OCI-M2 (cell line): ENCODE measurements at regions not wholly inside any gene's neighbourhood (a gene's known extent, or its start where the extent isn't known, plus 50 kb on each side); places are given as distances from the start of the nearest gene placed in this dataset.

Source experiments
- DNase-seq: peaks from one replicate; lab custom pipeline; 2025; ENCODE audit not compliant: unreplicated experiment; lab: John Stamatoyannopoulos, UW

GRCh38 chr5:88489364-88489763 lies 220.7 kb upstream of the TMEM161B start:
- DNase-seq: no peak

- no peak for DNase-seq
Measured at GRCh38 chr5:88488561-88488960, 219.9 kb upstream of the TMEM161B start.

DNA sequence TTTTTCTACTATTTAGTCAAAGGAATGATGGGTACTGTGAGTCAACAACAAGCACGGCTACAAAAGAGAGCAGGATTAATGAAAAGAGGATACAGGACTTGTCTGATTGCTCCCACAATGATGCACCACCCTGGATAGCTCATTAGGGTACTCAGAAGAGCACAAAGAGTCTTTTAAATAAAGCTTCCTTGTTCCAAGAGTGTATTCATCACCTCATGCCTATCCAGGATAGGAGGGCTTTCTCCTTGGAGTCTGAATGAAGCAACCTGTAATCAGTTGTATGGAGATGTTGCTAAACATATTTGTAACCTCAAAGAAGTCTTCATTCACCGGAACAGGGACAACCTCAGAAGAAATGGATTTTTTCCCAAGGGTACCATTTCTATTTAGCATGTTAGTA lies 219.5 kb upstream of the TMEM161B start:
- DNase-seq: no peak

- DNase-seq: no peak
Measured at GRCh38 chr5:88487066-88487465, 218.4 kb upstream of the TMEM161B start.

DNA sequence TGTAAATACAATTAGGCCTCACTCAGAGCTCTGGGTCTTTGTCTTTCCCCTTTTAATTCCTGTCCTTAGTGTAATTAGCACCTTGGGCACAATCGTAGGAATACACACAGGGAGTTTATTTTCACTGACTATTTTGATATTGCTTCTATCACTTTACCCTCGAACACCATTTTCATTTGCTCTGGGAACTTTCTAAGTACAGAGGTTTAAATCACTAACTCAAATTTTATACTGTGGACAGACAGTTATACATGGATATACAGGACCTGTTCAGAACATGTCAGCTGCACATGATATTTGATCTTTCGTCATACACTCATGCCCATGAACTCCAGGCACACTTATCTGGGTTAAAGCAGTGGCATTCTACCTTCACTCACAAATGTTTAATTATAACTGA lies 217.8 kb upstream of the TMEM161B start:
- no peak for DNase-seq

GRCh38 chr5:88485531-88485930 lies 216.9 kb upstream of the TMEM161B start:
- no peak for DNase-seq

GRCh38 chr5:88483964-88484672 lies 215.5 kb upstream of the TMEM161B start:
- no peak for DNase-seq

GRCh38 chr5:88480801-88481499 lies 212.3 kb upstream of the TMEM161B start:
- DNase-seq: no peak

GRCh38 chr5:88480245-88480644 lies 211.6 kb upstream of the TMEM161B start:
- DNase-seq: no peak

- no peak for DNase-seq
Measured at GRCh38 chr5:88474574-88474973, 205.9 kb upstream of the TMEM161B start.

DNA sequence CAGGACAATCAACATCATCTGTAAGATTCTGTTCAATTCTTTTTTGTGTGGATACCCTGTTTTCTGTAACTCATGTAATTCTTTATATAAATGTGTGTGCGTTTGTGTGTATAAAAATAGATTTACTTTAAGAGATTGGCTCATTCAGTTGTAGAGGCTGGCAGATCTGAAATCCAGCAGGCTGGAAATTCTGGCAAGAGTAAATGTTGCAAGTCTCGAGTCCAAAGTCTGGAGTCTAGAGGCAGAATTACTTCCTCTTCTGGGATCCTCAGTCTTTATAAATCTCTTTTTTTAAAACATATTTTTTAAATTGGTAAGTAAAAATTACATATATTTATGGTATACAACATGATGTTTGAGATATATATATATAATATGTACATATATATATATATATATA lies 202.1 kb upstream of the TMEM161B start:
- no peak for DNase-seq

DNA sequence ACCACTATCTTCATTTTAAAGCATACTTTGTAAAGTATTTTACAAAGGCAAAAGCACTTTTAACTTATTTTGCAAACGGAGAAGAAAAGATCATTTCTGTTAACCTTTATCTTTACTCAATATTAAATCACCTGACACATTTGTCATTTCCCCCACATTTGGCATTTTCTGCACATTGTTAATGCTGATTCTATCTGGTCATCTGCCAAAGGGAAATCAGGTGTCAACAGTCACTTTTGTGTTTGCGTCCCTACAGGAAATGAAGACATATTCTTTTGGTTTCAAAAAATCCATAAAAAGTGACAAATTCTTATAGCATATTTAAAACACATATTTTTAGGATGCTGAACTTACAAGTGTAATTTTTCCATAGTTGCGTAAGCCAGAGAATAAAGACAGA lies 191.3 kb upstream of the TMEM161B start:
- DNase-seq: no peak

- DNase-seq: no peak
Measured at GRCh38 chr5:88452820-88453219, 184.2 kb upstream of the TMEM161B start.

GRCh38 chr5:88450239-88450638 lies 181.6 kb upstream of the TMEM161B start:
- no peak for DNase-seq

DNA sequence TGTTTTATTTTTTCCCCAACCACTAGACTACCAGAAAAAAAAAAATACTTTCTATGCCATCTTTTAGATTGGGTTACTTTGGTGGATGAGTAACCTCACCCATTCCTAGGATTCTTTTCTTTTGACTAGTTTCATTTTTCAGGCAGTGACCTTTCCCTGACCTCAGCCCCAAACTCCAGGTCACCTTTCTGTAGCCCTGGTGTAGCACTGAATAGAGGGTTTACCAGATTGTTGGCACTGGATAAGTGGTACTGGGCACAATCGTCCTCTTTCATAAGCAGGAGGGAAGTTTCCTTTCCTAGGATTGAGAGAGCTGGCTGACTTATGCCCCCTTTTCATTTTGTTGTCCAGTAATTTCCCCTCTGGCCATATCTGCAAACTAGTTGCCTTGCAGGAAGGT lies 169.4 kb upstream of the TMEM161B start:
- DNase-seq: no peak

- DNase-seq: no peak
Measured at GRCh38 chr5:88436290-88436689, 167.6 kb upstream of the TMEM161B start.

DNA sequence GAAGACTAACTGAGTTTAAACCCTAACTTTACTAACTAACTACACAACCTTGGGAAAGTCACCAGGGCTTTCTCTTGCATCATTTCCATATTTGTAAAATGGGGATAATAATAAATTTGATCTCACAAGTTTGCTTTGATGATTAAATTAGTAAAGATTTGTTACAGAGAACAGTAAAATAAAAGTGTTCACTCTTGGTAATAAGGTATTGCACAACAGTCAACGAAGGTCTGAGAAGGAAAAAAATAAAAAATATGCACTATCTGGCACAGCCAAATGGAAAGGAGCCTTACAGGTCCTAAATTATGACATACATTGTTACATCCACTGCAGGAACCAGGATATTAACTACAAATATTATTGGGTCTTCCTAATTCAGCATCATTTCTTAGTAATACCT lies 160.0 kb upstream of the TMEM161B start:
- no peak for DNase-seq

GRCh38 chr5:88426441-88426840 lies 157.8 kb upstream of the TMEM161B start:
- no peak for DNase-seq

GRCh38 chr5:88425124-88425523 lies 156.5 kb upstream of the TMEM161B start:
- no peak for DNase-seq

DNA sequence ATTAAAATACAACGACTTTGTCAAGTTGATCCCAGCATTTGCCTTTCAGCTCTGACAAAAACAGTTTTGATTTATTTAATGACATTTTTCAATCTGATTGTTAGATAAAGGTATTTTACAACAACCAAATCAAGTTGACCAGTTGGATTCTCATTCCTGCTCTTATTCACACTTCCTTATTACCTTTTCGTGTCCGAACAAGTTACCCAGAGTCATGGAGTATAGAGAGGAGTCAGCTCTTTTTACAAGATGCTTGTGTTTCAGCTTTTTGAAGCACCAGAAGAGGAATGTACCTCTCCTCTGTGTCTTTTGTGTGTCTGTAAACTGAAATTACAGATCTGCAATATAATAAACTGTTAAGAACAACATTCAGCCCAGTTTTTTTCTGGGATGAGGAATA lies 151.3 kb upstream of the TMEM161B start:
- no peak for DNase-seq

- DNase-seq: no peak
Measured at GRCh38 chr5:88407341-88407740, 138.7 kb upstream of the TMEM161B start.

DNA sequence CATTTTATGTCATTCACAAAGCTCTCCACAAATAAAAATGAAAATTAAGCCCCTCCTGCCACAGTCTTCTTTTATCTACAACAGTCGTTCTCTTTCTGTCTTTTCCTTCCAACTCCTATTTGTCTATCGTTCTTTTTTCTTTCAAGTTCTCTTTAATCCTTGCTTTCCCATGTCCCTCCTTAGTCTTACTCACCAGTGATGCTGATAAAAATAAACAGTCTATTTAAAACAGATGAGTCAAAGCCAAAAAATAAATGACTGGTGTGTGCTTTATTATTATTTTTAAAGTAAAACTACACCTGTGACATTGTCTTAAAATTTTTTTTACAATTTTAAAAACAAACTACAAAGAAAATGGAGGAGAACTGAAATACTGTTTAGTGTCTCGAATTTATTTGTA lies 137.1 kb upstream of the TMEM161B start:
- DNase-seq: no peak

DNA sequence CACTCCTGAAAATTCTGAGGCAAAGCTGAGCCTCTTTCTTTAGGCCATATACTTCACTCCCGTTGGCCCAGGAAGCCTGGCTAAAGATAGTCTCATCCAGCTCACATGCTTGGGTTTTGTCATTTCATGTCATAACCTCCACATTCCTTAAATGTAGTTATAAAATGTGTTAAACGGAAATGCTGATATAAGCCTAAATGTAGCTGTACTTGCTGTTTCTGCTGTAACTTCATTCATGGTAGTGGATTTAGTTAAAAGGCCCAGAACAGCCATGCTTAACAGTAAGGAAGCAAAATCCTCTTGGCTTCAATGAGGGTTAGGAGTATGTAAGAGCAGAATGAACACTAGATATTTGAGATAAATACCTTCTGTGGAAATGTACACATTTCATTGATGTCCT lies 135.8 kb upstream of the TMEM161B start:
- DNase-seq: no peak
